Activated CD4-positive, alpha-beta T cell treated with anti-CD3 and anti-CD28 coated beads for 4 hours (primary cell): ENCODE measurements at regions not wholly inside any gene's neighbourhood (a gene's known extent, or its start where the extent isn't known, plus 50 kb on each side); places are given as distances from the start of the nearest gene placed in this dataset.
A peak's percentile ranks its signal among the peaks of the same experiment; 100 is the strongest.

Experiments used
- DNase-seq, 2 donors: peaks; one replicate each; pipeline ENCODE4 v3.0.0-alpha.2; 2020

- DNase-seq, result no peak
Observed at GRCh38 chr2:160634436-160634835, 140.8 kb upstream of the RBMS1 start.

GRCh38 chr2:160635488-160635887, 141.9 kb upstream of the RBMS1 start:
- DNase-seq, result no peak

GRCh38 chr2:160639472-160639871, 145.9 kb upstream of the RBMS1 start:
- no peak for DNase-seq

- DNase-seq, result no peak
Observed at GRCh38 chr2:160646684-160647444, 153.3 kb upstream of the RBMS1 start.

GRCh38 chr2:160647967-160648685, 154.5 kb upstream of the RBMS1 start:
- no peak for DNase-seq

GRCh38 chr2:160649698-160650097, 156.1 kb upstream of the RBMS1 start:
- DNase-seq, result no peak

GRCh38 chr2:160650196-160651118, 156.8 kb upstream of the RBMS1 start:
- no peak for DNase-seq

GRCh38 chr2:160651416-160652200, 158.0 kb upstream of the RBMS1 start:
- DNase-seq, result no peak

- DNase-seq, result peak; percentile 55 to 61
Observed at GRCh38 chr2:160652236-160652635, 158.6 kb upstream of the RBMS1 start.

GRCh38 chr2:160657196-160657595, 163.6 kb upstream of the RBMS1 start:
- DNase-seq, result no peak

- no peak for DNase-seq
Observed at GRCh38 chr2:160658851-160659250, 165.2 kb upstream of the RBMS1 start.

GRCh38 chr2:160660741-160661140, 167.1 kb upstream of the RBMS1 start:
- no peak for DNase-seq

- DNase-seq, result no peak
Observed at GRCh38 chr2:160664603-160665140, 171.1 kb upstream of the RBMS1 start.

GRCh38 chr2:160666154-160667060, 172.8 kb upstream of the RBMS1 start:
- no peak for DNase-seq

- no peak for DNase-seq
Observed at GRCh38 chr2:160667811-160668210, 174.2 kb upstream of the RBMS1 start.

GRCh38 chr2:160670618-160671017, 177.0 kb upstream of the RBMS1 start:
- DNase-seq, result no peak

GRCh38 chr2:160672211-160672610, 178.6 kb upstream of the RBMS1 start:
- DNase-seq, result no peak

- no peak for DNase-seq
Observed at GRCh38 chr2:160674146-160674750, 180.6 kb upstream of the RBMS1 start.

GRCh38 chr2:160679686-160680085, 186.1 kb upstream of the RBMS1 start:
- DNase-seq, result no peak

- no peak for DNase-seq
Observed at GRCh38 chr2:160680294-160680693, 186.7 kb upstream of the RBMS1 start.

- no peak for DNase-seq
Observed at GRCh38 chr2:160680974-160681373, 187.4 kb upstream of the RBMS1 start.
